ENCODE measurements at regions not wholly inside any gene's neighbourhood (a gene's known extent, or its start where the extent isn't known, plus 50 kb on each side); places are given as distances from the start of the nearest gene placed in this dataset.

- no peaks in the 10 kb centered on the region for H3K4me1 ChIP-seq
- intact Hi-C loops (cut with DNase I), result no loop called here
- DNase-seq, result no peak
- no peak for ATAC-seq
- H3K36me3 ChIP-seq (ENCODE audit: insufficient read depth in 1 of 2, low read depth in 1 of 2), result no peaks in the 10 kb centered on the region
- H3K27me3 ChIP-seq (ENCODE audit: insufficient read depth in 3 of 3, low read length in 2 of 3), result peaks cover 0 to 4% (median 0%) of the 10 kb centered on the region in 3 donors
- H3K27ac ChIP-seq, result no peak overlapping the region
- no peak overlapping the region for H3K4me3 ChIP-seq
- WGBS, 3 donors, result 83 to 86% (median 85%) methylated on average over 10 of the region's 10 CpGs
- no peak for TF ChIP-seq CTCF (IDR thresholded peaks at IDR 0.05)
- H3K9me3 ChIP-seq, result no peaks in the 10 kb centered on the region
Measured at GRCh38 chr5:171666815-171667214, 118.8 kb upstream of the SMIM23 start.

- ATAC-seq (peak in 2 of 4 donors; percentile 26 to 48), DNase-seq (peak; percentile 62 to 71)
- Histone ChIP-seq H3K4me1 (no peaks in the 10 kb centered on the region), H3K27ac (no peak overlapping the region), H3K36me3 (ENCODE audit: insufficient read depth in 1 of 2, low read depth in 1 of 2) (no peaks in the 10 kb centered on the region), H3K27me3 (ENCODE audit: insufficient read depth in 3 of 3, low read length in 2 of 3) (peaks cover 0 to 4% (median 0%) of the 10 kb centered on the region in 3 donors), H3K4me3 (no peak overlapping the region), H3K9me3 (no peaks in the 10 kb centered on the region)
- WGBS, 3 donors, result 57 to 67% (median 62%) methylated on average over 27 to 30 of the region's 30 CpGs
- no peak for TF ChIP-seq CTCF (IDR thresholded peaks at IDR 0.05)
- intact Hi-C loops (cut with DNase I), result no loop called here
Measured at GRCh38 chr5:171667341-171668096, 118.1 kb upstream of the SMIM23 start.

- Histone ChIP-seq H3K27me3 (ENCODE audit: insufficient read depth in 3 of 3, low read length in 2 of 3) (peaks cover 0 to 4% (median 0%) of the 10 kb centered on the region in 3 donors), H3K4me1 (no peaks in the 10 kb centered on the region), H3K36me3 (ENCODE audit: insufficient read depth in 1 of 2, low read depth in 1 of 2) (no peaks in the 10 kb centered on the region), H3K4me3 (no peak overlapping the region), H3K27ac (no peak overlapping the region), H3K9me3 (no peaks in the 10 kb centered on the region)
- 63 to 73% (median 70%) methylated on average over 17 of the region's 17 CpGs for WGBS, 3 donors
- intact Hi-C loops (cut with DNase I), result no loop called here
- ATAC-seq, result no peak
- DNase-seq, result no peak
- no peak for TF ChIP-seq CTCF (IDR thresholded peaks at IDR 0.05)
Measured at GRCh38 chr5:171668097-171668412, 117.6 kb upstream of the SMIM23 start.

GRCh38 chr5:171669571-171669970, 116.0 kb upstream of the SMIM23 start:
- no peak for DNase-seq

More at GRCh38 chr5:171669571-171669970, 116.0 kb upstream of the SMIM23 start:
- Histone ChIP-seq H3K36me3 (ENCODE audit: insufficient read depth in 1 of 2, low read depth in 1 of 2) (no peaks in the 10 kb centered on the region), H3K27me3 (ENCODE audit: insufficient read depth in 3 of 3, low read length in 2 of 3) (peaks cover 0 to 4% (median 0%) of the 10 kb centered on the region in 3 donors), H3K9me3 (no peaks in the 10 kb centered on the region), H3K4me3 (no peak overlapping the region), H3K4me1 (no peaks in the 10 kb centered on the region), H3K27ac (no peak overlapping the region)
- no peak for TF ChIP-seq CTCF (IDR thresholded peaks at IDR 0.05)
- intact Hi-C loops (cut with DNase I), result no loop called here
- ATAC-seq, result no peak
